ENCODE measurements at regions not wholly inside any gene's neighbourhood (a gene's known extent, or its start where the extent isn't known, plus 50 kb on each side); places are given as distances from the start of the nearest gene placed in this dataset.
A peak's percentile ranks its signal among the peaks of the same experiment; 100 is the strongest.

DNA sequence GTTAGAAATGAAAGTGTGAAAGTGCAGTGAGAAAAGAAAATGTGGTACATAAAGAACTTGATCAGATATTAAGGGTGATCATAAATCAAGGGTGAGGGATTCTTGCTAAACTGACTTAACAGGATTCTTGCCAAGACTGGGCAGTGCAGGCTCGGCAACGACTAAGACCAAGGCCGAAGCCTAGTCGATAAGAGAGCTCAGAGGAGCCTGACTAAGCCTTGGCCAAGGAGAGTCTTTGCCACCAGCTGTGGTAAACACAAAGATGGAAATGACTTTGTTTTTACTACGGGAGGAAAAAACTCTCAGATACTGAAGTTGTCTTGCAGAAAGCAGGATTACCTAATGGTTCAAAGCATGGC lies 196.6 kb downstream of the LY86 start:
- Histone ChIP-seq H2AFZ (ENCODE audit: insufficient read depth, low read length, poor library complexity) (no peak overlapping the region), H3K9me3 (ENCODE audit: insufficient read depth, low read depth, low read length) (peaks cover 2% of the 10 kb centered on the region), H4K8ac (ENCODE audit: low read depth, low read length) (no peak overlapping the region), H3K79me1 (ENCODE audit: low read length) (peaks cover 12% of the 10 kb centered on the region), H3K79me2 (ENCODE audit: control insufficient read depth, insufficient read depth, low read length, poor library complexity) (no peaks in the 10 kb centered on the region), H3K4me3 (ENCODE audit: low read depth, low read length) (no peak overlapping the region), H2BK5ac (ENCODE audit: low read depth, low read length, poor library complexity) (no peak overlapping the region), H3K4me1 (ENCODE audit: control insufficient read depth in 1 of 2, insufficient read depth in 2 of 2, low read length in 2 of 2) (peaks cover 3 to 7% of the 10 kb centered on the region in 2 experiments), H3K18ac (ENCODE audit: low read length) (no peak overlapping the region), H3K27ac (ENCODE audit: low read depth, low read length) (no peak overlapping the region), H3K23ac (ENCODE audit: low read length) (no peak overlapping the region), H4K12ac (ENCODE audit: low read depth, low read length) (no peak overlapping the region), H3K4ac (ENCODE audit: low read depth, low read length) (no peak overlapping the region), H3K9ac (ENCODE audit: low read length) (no peak overlapping the region), H2BK120ac (ENCODE audit: insufficient read depth, low read length, poor library complexity) (no peak overlapping the region), H3K27me3 (ENCODE audit: insufficient read depth, low read length) (no peaks in the 10 kb centered on the region), H3K36me3 (ENCODE audit: control insufficient read depth in 1 of 2, insufficient read depth in 2 of 2, low read length in 2 of 2) (no peaks in the 10 kb centered on the region), H3K4me2 (ENCODE audit: low read length) (no peak overlapping the region), H2AK5ac (ENCODE audit: low read length) (no peak overlapping the region), H4K91ac (ENCODE audit: low read depth, low read length) (no peak overlapping the region), H3K14ac (ENCODE audit: low read length) (no peak overlapping the region), H2BK12ac (ENCODE audit: low read length) (no peak overlapping the region)
- DNase-seq: no peak
- no CpG with 5 or more reads among the region's 5 CpGs for WGBS (ENCODE audit: extremely low coverage, insufficient coverage, insufficient read length)

DNA sequence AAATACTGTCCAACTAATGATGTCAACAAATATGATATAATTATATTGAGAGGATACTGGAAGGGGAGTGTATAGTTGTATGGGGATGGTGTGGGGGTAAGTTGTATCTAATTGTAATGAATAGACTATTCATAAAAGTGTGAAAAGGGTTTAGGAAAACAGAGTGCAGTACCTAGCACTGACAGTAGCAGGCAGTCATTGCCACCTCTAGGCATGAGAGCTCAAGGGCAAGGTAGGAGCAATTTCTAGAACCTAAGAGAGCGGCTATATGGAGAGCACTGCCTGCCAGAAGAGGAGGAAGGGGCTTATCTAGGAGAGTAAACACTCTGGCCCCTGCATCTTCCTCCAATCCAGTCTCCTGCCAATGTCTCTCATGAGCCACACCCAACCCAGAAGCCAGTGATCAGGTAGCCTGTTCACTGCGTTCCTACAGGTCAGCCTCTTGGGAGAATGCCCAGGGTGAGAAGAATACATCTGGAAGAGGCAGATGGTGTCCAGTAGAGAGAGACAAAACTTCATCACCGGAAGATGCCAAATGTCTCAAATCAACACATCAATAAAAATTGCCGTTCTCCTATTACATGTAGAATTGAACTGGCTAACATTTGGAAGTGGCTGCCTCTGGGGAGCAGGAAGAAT lies 200.0 kb downstream of the LY86 start:
- H2AK5ac ChIP-seq (ENCODE audit: low read length): no peak overlapping the region
- H3K18ac ChIP-seq (ENCODE audit: low read length): no peak overlapping the region
- no peak overlapping the region for H3K4me2 ChIP-seq (ENCODE audit: low read length)
- H3K9ac ChIP-seq (ENCODE audit: low read length): no peak overlapping the region
- peaks cover 0 to 3% of the 10 kb centered on the region in 2 experiments for H3K4me1 ChIP-seq (ENCODE audit: control insufficient read depth in 1 of 2, insufficient read depth in 2 of 2, low read length in 2 of 2)
- peaks cover 2% of the 10 kb centered on the region for H3K9me3 ChIP-seq (ENCODE audit: insufficient read depth, low read depth, low read length)
- H3K4me3 ChIP-seq (ENCODE audit: low read depth, low read length): no peak overlapping the region
- H4K91ac ChIP-seq (ENCODE audit: low read depth, low read length): peak overlapping the region; percentile 57
- no peak overlapping the region for H3K27ac ChIP-seq (ENCODE audit: low read depth, low read length)
- H2BK5ac ChIP-seq (ENCODE audit: low read depth, low read length, poor library complexity): no peak overlapping the region
- peak overlapping the region; percentile 25 for H2AFZ ChIP-seq (ENCODE audit: insufficient read depth, low read length, poor library complexity)
- no peak overlapping the region for H3K23ac ChIP-seq (ENCODE audit: low read length)
- H4K12ac ChIP-seq (ENCODE audit: low read depth, low read length): no peak overlapping the region
- no peak overlapping the region for H4K8ac ChIP-seq (ENCODE audit: low read depth, low read length)
- no peak overlapping the region for H3K4ac ChIP-seq (ENCODE audit: low read depth, low read length)
- peak in 1 of 2 donors; percentile 50 for DNase-seq
- H3K36me3 ChIP-seq (ENCODE audit: control insufficient read depth in 1 of 2, insufficient read depth in 2 of 2, low read length in 2 of 2): no peaks in the 10 kb centered on the region
- H2BK120ac ChIP-seq (ENCODE audit: insufficient read depth, low read length, poor library complexity): peak overlapping the region; percentile 41
- no peak overlapping the region for H3K14ac ChIP-seq (ENCODE audit: low read length)
- H3K79me2 ChIP-seq (ENCODE audit: control insufficient read depth, insufficient read depth, low read length, poor library complexity): no peaks in the 10 kb centered on the region
- H3K27me3 ChIP-seq (ENCODE audit: insufficient read depth, low read length): no peaks in the 10 kb centered on the region
- peaks cover 11% of the 10 kb centered on the region for H3K79me1 ChIP-seq (ENCODE audit: low read length)
- WGBS (ENCODE audit: extremely low coverage, insufficient coverage, insufficient read length): no CpG with 5 or more reads among the region's 4 CpGs
- peak overlapping the region; percentile 23 for H2BK12ac ChIP-seq (ENCODE audit: low read length)

DNA sequence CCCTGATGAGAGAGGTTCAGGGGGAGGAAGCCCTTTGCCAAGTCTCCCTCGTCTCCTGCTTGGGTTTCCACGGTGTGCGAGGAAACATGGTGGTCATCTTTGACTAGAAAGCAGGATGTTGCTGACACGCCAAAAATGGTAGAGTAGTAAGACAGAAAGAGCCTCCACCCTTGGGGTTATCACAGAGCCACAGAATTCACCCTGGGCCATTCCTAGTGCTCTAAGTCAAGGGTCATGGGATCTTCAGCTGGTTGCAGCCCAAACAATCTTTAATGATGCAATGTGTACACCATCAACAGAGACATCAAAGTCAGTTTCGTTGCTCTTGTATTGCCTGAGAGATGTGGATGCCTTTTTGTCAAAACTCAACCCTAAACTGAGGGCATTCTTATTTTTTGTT lies 201.9 kb downstream of the LY86 start:
- Histone ChIP-seq H3K4me3 (ENCODE audit: low read depth, low read length) (no peak overlapping the region), H3K9me3 (ENCODE audit: insufficient read depth, low read depth, low read length) (peaks cover 2% of the 10 kb centered on the region), H3K9ac (ENCODE audit: low read length) (no peak overlapping the region), H2AK5ac (ENCODE audit: low read length) (no peak overlapping the region), H3K18ac (ENCODE audit: low read length) (no peak overlapping the region), H3K4ac (ENCODE audit: low read depth, low read length) (no peak overlapping the region), H4K8ac (ENCODE audit: low read depth, low read length) (no peak overlapping the region), H2BK120ac (ENCODE audit: insufficient read depth, low read length, poor library complexity) (no peak overlapping the region), H3K14ac (ENCODE audit: low read length) (no peak overlapping the region), H3K27ac (ENCODE audit: low read depth, low read length) (no peak overlapping the region), H3K23ac (ENCODE audit: low read length) (no peak overlapping the region), H3K36me3 (ENCODE audit: control insufficient read depth in 1 of 2, insufficient read depth in 2 of 2, low read length in 2 of 2) (no peaks in the 10 kb centered on the region), H3K4me1 (ENCODE audit: control insufficient read depth in 1 of 2, insufficient read depth in 2 of 2, low read length in 2 of 2) (peaks cover 0 to 2% of the 10 kb centered on the region in 2 experiments), H2AFZ (ENCODE audit: insufficient read depth, low read length, poor library complexity) (no peak overlapping the region), H3K27me3 (ENCODE audit: insufficient read depth, low read length) (no peaks in the 10 kb centered on the region), H2BK12ac (ENCODE audit: low read length) (no peak overlapping the region), H3K4me2 (ENCODE audit: low read length) (no peak overlapping the region), H4K12ac (ENCODE audit: low read depth, low read length) (no peak overlapping the region), H3K79me1 (ENCODE audit: low read length) (peaks cover 11% of the 10 kb centered on the region), H3K79me2 (ENCODE audit: control insufficient read depth, insufficient read depth, low read length, poor library complexity) (no peaks in the 10 kb centered on the region), H4K91ac (ENCODE audit: low read depth, low read length) (peak overlapping the region; percentile 5), H2BK5ac (ENCODE audit: low read depth, low read length, poor library complexity) (no peak overlapping the region)
- DNase-seq: no peak
- WGBS (ENCODE audit: extremely low coverage, insufficient coverage, insufficient read length): no CpG with 5 or more reads among the region's 5 CpGs

DNA sequence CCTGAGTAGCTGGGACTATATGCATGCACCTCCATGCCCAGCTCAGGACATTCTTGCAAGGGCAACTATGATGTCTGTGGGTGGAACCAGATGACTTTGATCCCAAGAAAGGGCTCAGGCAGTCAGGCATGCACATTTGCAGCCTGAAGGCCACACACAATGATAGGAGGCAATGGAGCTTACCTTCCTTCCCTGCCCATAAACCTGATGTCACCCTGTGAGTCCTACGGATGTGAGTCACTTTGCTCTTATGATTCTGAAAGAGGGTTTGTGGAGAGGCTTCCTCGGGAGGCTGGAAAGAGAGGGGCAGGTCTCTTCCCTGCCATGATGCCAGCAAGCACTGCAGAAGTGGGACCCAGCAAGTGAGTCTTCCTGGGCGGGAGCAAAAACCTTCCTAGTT lies 202.4 kb downstream of the LY86 start:
- Histone ChIP-seq H4K8ac (ENCODE audit: low read depth, low read length) (no peak overlapping the region), H3K4me1 (ENCODE audit: control insufficient read depth in 1 of 2, insufficient read depth in 2 of 2, low read length in 2 of 2) (no peaks in the 10 kb centered on the region), H3K9ac (ENCODE audit: low read length) (no peak overlapping the region), H3K23ac (ENCODE audit: low read length) (no peak overlapping the region), H2BK120ac (ENCODE audit: insufficient read depth, low read length, poor library complexity) (no peak overlapping the region), H3K14ac (ENCODE audit: low read length) (no peak overlapping the region), H3K9me3 (ENCODE audit: insufficient read depth, low read depth, low read length) (peaks cover 2% of the 10 kb centered on the region), H3K4me3 (ENCODE audit: low read depth, low read length) (no peak overlapping the region), H2BK5ac (ENCODE audit: low read depth, low read length, poor library complexity) (peak overlapping the region; percentile 50), H3K4ac (ENCODE audit: low read depth, low read length) (no peak overlapping the region), H3K79me1 (ENCODE audit: low read length) (peaks cover 9% of the 10 kb centered on the region), H3K27ac (ENCODE audit: low read depth, low read length) (peak overlapping the region; percentile 36), H3K36me3 (ENCODE audit: control insufficient read depth in 1 of 2, insufficient read depth in 2 of 2, low read length in 2 of 2) (no peaks in the 10 kb centered on the region), H3K4me2 (ENCODE audit: low read length) (no peak overlapping the region), H3K27me3 (ENCODE audit: insufficient read depth, low read length) (no peaks in the 10 kb centered on the region), H3K79me2 (ENCODE audit: control insufficient read depth, insufficient read depth, low read length, poor library complexity) (no peaks in the 10 kb centered on the region), H4K91ac (ENCODE audit: low read depth, low read length) (peak overlapping the region; percentile 39), H2BK12ac (ENCODE audit: low read length) (no peak overlapping the region), H2AK5ac (ENCODE audit: low read length) (no peak overlapping the region), H4K12ac (ENCODE audit: low read depth, low read length) (no peak overlapping the region), H2AFZ (ENCODE audit: insufficient read depth, low read length, poor library complexity) (no peak overlapping the region), H3K18ac (ENCODE audit: low read length) (no peak overlapping the region)
- DNase-seq: no peak
- WGBS (ENCODE audit: extremely low coverage, insufficient coverage, insufficient read length): no CpG with 5 or more reads among the region's 3 CpGs
